Body of pancreas (tissue), 4 donors: ENCODE measurements at regions not wholly inside any gene's neighbourhood (a gene's known extent, or its start where the extent isn't known, plus 50 kb on each side); places are given as distances from the start of the nearest gene placed in this dataset.
A peak's percentile ranks its signal among the peaks of the same experiment; 100 is the strongest.

Experiments used
- ATAC-seq: fragments of 150-250 bp; one replicate; pipeline ENCODE4 v1.9.1; 2016
- DNase-seq, 4 donors: peaks; one replicate each; pipeline ENCODE4 v3.0.0-alpha.2; 2019
- H3K27ac ChIP-seq, 4 donors: fragments of 200-600 bp; sonication (generic); 1 replicate in 3 of 4; 2 replicates in 1 of 4; pipeline versions ENCODE4 v1.5.1 to v1.6.1; 2016 to 2019; ENCODE audit warnings: mild to moderate bottlenecking in 1 of 4, mixed read lengths in 1 of 4, moderate library complexity in 1 of 4
- H3K27me3 ChIP-seq, 2 donors: fragments of 200-600 bp; sonication (generic); one replicate each; pipeline ENCODE4 v1.6.0; 2016; ENCODE audit warnings: mild to moderate bottlenecking in 1 of 2
- H3K36me3 ChIP-seq, 2 donors: fragments of 200-600 bp; sonication (generic); replicated peaks in 1 of 2; 2 replicates each; pipeline ENCODE4 v1.5.1; 2016; ENCODE audit warnings: low read depth in 2 of 2; ENCODE audit not compliant: insufficient read depth in 1 of 2
- H3K4me1 ChIP-seq: fragments of 200-600 bp; sonication (generic); one replicate; pipeline ENCODE4 v1.6.0; 2016
- H3K4me3 ChIP-seq, 2 donors: fragments of 200-600 bp; sonication (generic); 1 replicate in 1 of 2; 2 replicates in 1 of 2; pipeline ENCODE4 v1.5.1; 2016 to 2019
- H3K9me3 ChIP-seq, 3 donors: fragments of 200-600 bp; sonication (generic); 1 replicate in 2 of 3; 2 replicates in 1 of 3; pipeline ENCODE4 v1.5.1; 2016
- POLR2A ChIP-seq, 3 donors: fragments of 450-650 bp; IDR thresholded peaks; one replicate each; pipeline ENCODE4 v1.6.1; 2016; ENCODE audit warnings: antibody characterized with exemption in 3 of 3, mild to moderate bottlenecking in 2 of 3
- WGBS, 2 donors: methylation state at CpG; one replicate each; pipeline ENCODE4 v1.1.5; 2017; 5-methylcytosine and 5-hydroxymethylcytosine counted together
- intact Hi-C: fragments of 100-400 bp; cut with DNase I; formaldehyde crosslinking; loops from one replicate; pipeline ENCODE4 v1.15.1; 2023
- TF ChIP-seq, protein P1 (sequence below), 7 experiments: fragments of 450-650 bp in 4 of 7; fragments of 200-600 bp in 3 of 7; sonication (generic) in 3 of 7; IDR thresholded peaks; one replicate each; pipeline ENCODE4 v1.5.1; 2016 to 2019; ENCODE audit warnings: antibody characterized with exemption in 7 of 7

- Histone ChIP-seq H3K27me3 (no peaks in the 10 kb centered on the region), H3K9me3 (no peaks in the 10 kb centered on the region), H3K36me3 (no peaks in the 10 kb centered on the region), H3K4me1 (no peaks in the 10 kb centered on the region), H3K27ac (no peak overlapping the region), H3K4me3 (no peak overlapping the region)
- DNase-seq (no peak), ATAC-seq (no peak)
- intact Hi-C loops: no loop called here
- TF ChIP-seq, protein P1, sequence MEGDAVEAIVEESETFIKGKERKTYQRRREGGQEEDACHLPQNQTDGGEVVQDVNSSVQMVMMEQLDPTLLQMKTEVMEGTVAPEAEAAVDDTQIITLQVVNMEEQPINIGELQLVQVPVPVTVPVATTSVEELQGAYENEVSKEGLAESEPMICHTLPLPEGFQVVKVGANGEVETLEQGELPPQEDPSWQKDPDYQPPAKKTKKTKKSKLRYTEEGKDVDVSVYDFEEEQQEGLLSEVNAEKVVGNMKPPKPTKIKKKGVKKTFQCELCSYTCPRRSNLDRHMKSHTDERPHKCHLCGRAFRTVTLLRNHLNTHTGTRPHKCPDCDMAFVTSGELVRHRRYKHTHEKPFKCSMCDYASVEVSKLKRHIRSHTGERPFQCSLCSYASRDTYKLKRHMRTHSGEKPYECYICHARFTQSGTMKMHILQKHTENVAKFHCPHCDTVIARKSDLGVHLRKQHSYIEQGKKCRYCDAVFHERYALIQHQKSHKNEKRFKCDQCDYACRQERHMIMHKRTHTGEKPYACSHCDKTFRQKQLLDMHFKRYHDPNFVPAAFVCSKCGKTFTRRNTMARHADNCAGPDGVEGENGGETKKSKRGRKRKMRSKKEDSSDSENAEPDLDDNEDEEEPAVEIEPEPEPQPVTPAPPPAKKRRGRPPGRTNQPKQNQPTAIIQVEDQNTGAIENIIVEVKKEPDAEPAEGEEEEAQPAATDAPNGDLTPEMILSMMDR (IDR thresholded peaks at IDR 0.05): no peak
- no peak for TF ChIP-seq POLR2A (IDR thresholded peaks at IDR 0.05)
- WGBS, 2 donors: 3% methylated on average over 1 of the region's 1 CpG
Measured at GRCh38 chr12:125676366-125676765, 611.1 kb downstream of the AACS start.

GRCh38 chr12:125677829-125678228, 612.6 kb downstream of the AACS start:
- WGBS, 2 donors: 76 to 89% methylated on average over 4 of the region's 4 CpGs
- no peak for ATAC-seq

GRCh38 chr12:125678589-125678993, 613.4 kb downstream of the AACS start:
- H3K36me3 ChIP-seq: no peaks in the 10 kb centered on the region
- H3K27ac ChIP-seq: no peak overlapping the region
- no peak overlapping the region for H3K4me3 ChIP-seq
- no peaks in the 10 kb centered on the region for H3K9me3 ChIP-seq
- no peaks in the 10 kb centered on the region for H3K27me3 ChIP-seq
- 57 to 70% methylated on average over 3 of the region's 3 CpGs for WGBS, 2 donors
- no peak for DNase-seq
- TF ChIP-seq POLR2A (IDR thresholded peaks at IDR 0.05): no peak
- TF ChIP-seq, protein P1 (IDR thresholded peaks at IDR 0.05): no peak
- no peak for ATAC-seq
- intact Hi-C loops: no loop called here
- no peaks in the 10 kb centered on the region for H3K4me1 ChIP-seq

More at GRCh38 chr12:125677829-125678228, 612.6 kb downstream of the AACS start:
- Histone ChIP-seq H3K4me3 (no peak overlapping the region), H3K27ac (no peak overlapping the region), H3K9me3 (no peaks in the 10 kb centered on the region), H3K27me3 (no peaks in the 10 kb centered on the region), H3K36me3 (no peaks in the 10 kb centered on the region), H3K4me1 (no peaks in the 10 kb centered on the region)
- intact Hi-C loops: no loop called here
- no peak for DNase-seq
- no peak for TF ChIP-seq POLR2A (IDR thresholded peaks at IDR 0.05)
- TF ChIP-seq, protein P1 (IDR thresholded peaks at IDR 0.05): no peak

GRCh38 chr12:125683748-125684381, 618.6 kb downstream of the AACS start:
- H3K4me3 ChIP-seq: no peak overlapping the region
- WGBS, 2 donors: 7 to 9% methylated on average over 29 to 30 of the region's 30 CpGs
- intact Hi-C loops: no loop called here
- no peak for TF ChIP-seq POLR2A (IDR thresholded peaks at IDR 0.05)
- TF ChIP-seq, protein P1 (IDR thresholded peaks at IDR 0.05): peak; percentile 16 to 74 (median 49)
- H3K4me1 ChIP-seq: no peaks in the 10 kb centered on the region
- peak; percentile 31 to 66 (median 48) for DNase-seq
- H3K9me3 ChIP-seq: no peaks in the 10 kb centered on the region
- no peaks in the 10 kb centered on the region for H3K27me3 ChIP-seq
- no peak for ATAC-seq
- no peak overlapping the region for H3K27ac ChIP-seq
- no peaks in the 10 kb centered on the region for H3K36me3 ChIP-seq
